ENCODE measurements at regions not wholly inside any gene's neighbourhood (a gene's known extent, or its start where the extent isn't known, plus 50 kb on each side); places are given as distances from the start of the nearest gene placed in this dataset.

GRCh38 chr9:81242866-81243265, 446.5 kb downstream of the TLE1 start:
- no peak for DNase-seq

- DNase-seq = no peak
These were observed 450.0 kb downstream of the TLE1 start for GRCh38 chr9:81239388-81239787.

- DNase-seq = no peak
These were observed 451.6 kb downstream of the TLE1 start for GRCh38 chr9:81237565-81238231.

- DNase-seq = no peak
These were observed 454.3 kb downstream of the TLE1 start for GRCh38 chr9:81234924-81235610.

GRCh38 chr9:81231011-81231410, 458.3 kb downstream of the TLE1 start:
- no peak for DNase-seq

- no peak for DNase-seq
These were observed 461.7 kb downstream of the TLE1 start for GRCh38 chr9:81227507-81228245.

GRCh38 chr9:81225596-81225995, 463.8 kb downstream of the TLE1 start:
- no peak for DNase-seq

GRCh38 chr9:81224166-81225081, 464.9 kb downstream of the TLE1 start:
- DNase-seq = no peak

GRCh38 chr9:81214975-81215374, 474.4 kb downstream of the TLE1 start:
- DNase-seq = no peak

- no peak for DNase-seq
These were observed 475.9 kb downstream of the TLE1 start for GRCh38 chr9:81213456-81213855.

GRCh38 chr9:81211741-81212140, 477.6 kb downstream of the TLE1 start:
- no peak for DNase-seq

- no peak for DNase-seq
These were observed 481.7 kb downstream of the TLE1 start for GRCh38 chr9:81207651-81208050.

GRCh38 chr9:81202292-81202691, 487.1 kb downstream of the TLE1 start:
- DNase-seq = no peak

GRCh38 chr9:81195206-81195605, 494.1 kb downstream of the TLE1 start:
- no peak for DNase-seq

- no peak for DNase-seq
These were observed 495.7 kb downstream of the TLE1 start for GRCh38 chr9:81193362-81194339.

GRCh38 chr9:81191222-81191621, 498.1 kb downstream of the TLE1 start:
- DNase-seq = no peak

GRCh38 chr9:81190659-81191058, 498.7 kb downstream of the TLE1 start:
- no peak for DNase-seq

GRCh38 chr9:81183761-81184160, 505.6 kb downstream of the TLE1 start:
- no peak for DNase-seq

GRCh38 chr9:81182431-81182830, 506.9 kb downstream of the TLE1 start:
- no peak for DNase-seq

- no peak for DNase-seq
These were observed 515.3 kb downstream of the TLE1 start for GRCh38 chr9:81174023-81174422.

GRCh38 chr9:81171689-81172088, 517.7 kb downstream of the TLE1 start:
- no peak for DNase-seq

- no peak for DNase-seq
These were observed 527.0 kb downstream of the TLE1 start for GRCh38 chr9:81162361-81162760.

Measured in activated CD4-positive, alpha-beta T cell treated with anti-CD3 and anti-CD28 coated beads for 48 hours (primary cell).